ENCODE measurements at regions not wholly inside any gene's neighbourhood (a gene's known extent, or its start where the extent isn't known, plus 50 kb on each side); places are given as distances from the start of the nearest gene placed in this dataset.

DNA sequence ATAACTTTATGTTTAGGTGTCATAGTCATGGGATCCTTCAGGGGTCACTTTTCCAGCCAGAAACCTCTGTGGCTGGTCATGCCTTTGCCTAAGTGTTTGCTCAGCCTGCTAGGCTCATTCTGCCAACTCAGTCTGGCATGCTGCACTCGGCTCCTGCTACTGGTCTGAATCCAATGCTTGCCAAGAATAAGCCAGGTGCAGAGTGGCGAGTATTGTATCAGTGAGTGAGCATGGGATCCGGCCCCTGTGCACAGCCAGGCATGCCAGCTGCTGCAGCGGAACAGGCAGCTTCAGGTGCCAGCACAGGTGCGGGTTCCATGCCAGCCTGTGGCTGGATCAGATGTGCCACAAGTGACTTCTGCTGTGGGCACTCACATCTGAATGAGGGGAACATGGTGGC is 1269.3 kb upstream of the CNTN5 start:
- peak; percentile 45 to 46 for ATAC-seq
- TF ChIP-seq, protein P1, sequence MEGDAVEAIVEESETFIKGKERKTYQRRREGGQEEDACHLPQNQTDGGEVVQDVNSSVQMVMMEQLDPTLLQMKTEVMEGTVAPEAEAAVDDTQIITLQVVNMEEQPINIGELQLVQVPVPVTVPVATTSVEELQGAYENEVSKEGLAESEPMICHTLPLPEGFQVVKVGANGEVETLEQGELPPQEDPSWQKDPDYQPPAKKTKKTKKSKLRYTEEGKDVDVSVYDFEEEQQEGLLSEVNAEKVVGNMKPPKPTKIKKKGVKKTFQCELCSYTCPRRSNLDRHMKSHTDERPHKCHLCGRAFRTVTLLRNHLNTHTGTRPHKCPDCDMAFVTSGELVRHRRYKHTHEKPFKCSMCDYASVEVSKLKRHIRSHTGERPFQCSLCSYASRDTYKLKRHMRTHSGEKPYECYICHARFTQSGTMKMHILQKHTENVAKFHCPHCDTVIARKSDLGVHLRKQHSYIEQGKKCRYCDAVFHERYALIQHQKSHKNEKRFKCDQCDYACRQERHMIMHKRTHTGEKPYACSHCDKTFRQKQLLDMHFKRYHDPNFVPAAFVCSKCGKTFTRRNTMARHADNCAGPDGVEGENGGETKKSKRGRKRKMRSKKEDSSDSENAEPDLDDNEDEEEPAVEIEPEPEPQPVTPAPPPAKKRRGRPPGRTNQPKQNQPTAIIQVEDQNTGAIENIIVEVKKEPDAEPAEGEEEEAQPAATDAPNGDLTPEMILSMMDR (IDR thresholded peaks at IDR 0.05): no peak
- H3K4me3 ChIP-seq: no peak overlapping the region

DNA sequence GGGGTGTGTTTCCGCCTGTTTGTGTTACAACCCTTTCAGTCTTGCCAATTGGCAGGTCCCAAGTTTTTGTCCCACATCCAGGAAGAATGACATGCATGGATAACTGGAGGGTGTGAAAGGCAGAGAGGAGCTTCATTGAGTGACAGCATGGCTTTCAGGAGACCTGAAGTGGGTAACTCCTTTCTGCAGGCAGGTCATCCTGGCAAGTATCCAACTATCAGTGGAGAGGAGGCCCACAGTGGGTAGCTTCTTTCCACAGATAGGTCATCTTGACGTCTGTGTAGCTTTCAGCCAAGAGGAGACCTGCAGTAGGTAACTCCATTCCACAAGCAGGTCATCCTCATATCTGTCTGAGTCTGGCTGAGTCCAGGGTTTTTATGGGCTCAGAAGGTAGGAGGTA is 1268.8 kb upstream of the CNTN5 start:
- intact Hi-C loops (cut with DNase I): no loop called here
- H3K4me3 ChIP-seq: no peak overlapping the region

More for the DNA sequence above, 1269.3 kb upstream of the CNTN5 start:
- no peak for DNase-seq
- H3K27me3 ChIP-seq (ENCODE audit: low read depth): no peaks in the 10 kb centered on the region
- no peaks in the 10 kb centered on the region for H3K4me1 ChIP-seq
- no peak overlapping the region for H3K27ac ChIP-seq
- H3K9me3 ChIP-seq: no peaks in the 10 kb centered on the region
- intact Hi-C loops (cut with DNase I): no loop called here
- H3K36me3 ChIP-seq: no peaks in the 10 kb centered on the region

DNA sequence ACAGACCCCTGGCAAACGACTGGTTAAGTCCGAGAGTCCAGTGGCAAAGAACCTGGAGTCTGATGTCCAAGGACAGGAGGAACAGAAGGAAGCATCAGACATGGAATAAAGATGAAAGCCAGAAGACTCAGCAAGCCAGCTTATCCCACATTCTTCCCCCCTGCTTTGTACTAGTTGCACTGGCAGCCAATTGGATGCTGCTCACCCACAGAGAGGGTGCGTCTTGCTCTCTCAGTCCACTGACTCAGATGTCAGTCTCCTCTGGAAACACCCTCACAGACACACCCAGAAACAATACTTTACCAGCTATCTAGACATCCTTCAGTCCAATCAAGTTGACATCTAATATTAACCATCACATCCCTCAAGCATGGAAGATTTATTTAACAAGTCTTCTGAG is 1265.8 kb upstream of the CNTN5 start:
- Histone ChIP-seq H3K27me3 (ENCODE audit: low read depth) (no peaks in the 10 kb centered on the region), H3K4me1 (no peaks in the 10 kb centered on the region), H3K9me3 (no peaks in the 10 kb centered on the region), H3K36me3 (no peaks in the 10 kb centered on the region), H3K4me3 (no peak overlapping the region), H3K27ac (no peak overlapping the region)
- no peak for ATAC-seq
- DNase-seq: no peak
- intact Hi-C loops (cut with DNase I): no loop called here
- TF ChIP-seq, protein P1 (IDR thresholded peaks at IDR 0.05): no peak

More for the DNA sequence above, 1268.8 kb upstream of the CNTN5 start:
- DNase-seq: no peak
- no peaks in the 10 kb centered on the region for H3K9me3 ChIP-seq
- TF ChIP-seq, protein P1 (IDR thresholded peaks at IDR 0.05): no peak
- no peaks in the 10 kb centered on the region for H3K36me3 ChIP-seq
- no peak overlapping the region for H3K27ac ChIP-seq
- no peaks in the 10 kb centered on the region for H3K27me3 ChIP-seq (ENCODE audit: low read depth)
- H3K4me1 ChIP-seq: no peaks in the 10 kb centered on the region
- ATAC-seq: peak in 1 of 2 donors; percentile 7

DNA sequence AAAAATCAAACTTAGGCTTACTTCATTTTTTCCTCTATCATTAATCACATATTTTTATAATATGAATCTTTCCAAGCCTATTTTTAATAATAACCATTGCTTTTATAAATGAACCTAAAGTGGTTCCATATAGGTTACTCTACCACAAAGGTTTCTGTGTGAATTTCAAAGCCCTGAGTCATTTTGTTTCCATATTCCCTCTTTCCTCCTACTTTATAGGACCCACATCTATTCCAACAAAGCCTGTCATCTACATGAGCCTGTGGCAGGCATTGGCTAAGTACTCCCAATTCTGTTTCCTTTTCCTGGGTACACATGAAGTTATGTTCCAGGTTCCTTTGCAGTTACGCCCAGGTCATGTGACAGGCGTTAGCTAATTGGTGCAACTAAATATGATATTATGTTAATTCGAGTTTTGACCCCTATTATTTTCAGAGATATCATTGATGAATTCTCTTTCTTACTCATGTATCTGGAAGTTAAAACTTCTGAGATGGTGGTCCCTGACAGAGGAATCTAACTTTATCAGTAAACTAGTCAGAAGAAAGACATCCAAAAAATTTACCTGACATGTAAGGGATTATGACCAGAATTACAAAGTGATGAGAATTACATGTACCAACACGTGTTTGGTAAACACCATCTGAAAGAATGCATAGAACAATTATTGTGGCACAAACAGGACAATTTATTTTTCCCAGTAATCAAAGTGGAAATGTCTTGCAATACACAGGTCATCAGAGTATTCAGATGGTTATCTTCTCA is 1264.0 kb upstream of the CNTN5 start:
- TF ChIP-seq, protein P1 (IDR thresholded peaks at IDR 0.05): no peak
- no peak for DNase-seq
- intact Hi-C loops (cut with DNase I): no loop called here
- H3K36me3 ChIP-seq: no peaks in the 10 kb centered on the region
- no peaks in the 10 kb centered on the region for H3K4me1 ChIP-seq
- ATAC-seq: no peak
- H3K27me3 ChIP-seq (ENCODE audit: low read depth): no peaks in the 10 kb centered on the region
- no peak overlapping the region for H3K27ac ChIP-seq
- no peaks in the 10 kb centered on the region for H3K9me3 ChIP-seq
- H3K4me3 ChIP-seq: no peak overlapping the region

DNA sequence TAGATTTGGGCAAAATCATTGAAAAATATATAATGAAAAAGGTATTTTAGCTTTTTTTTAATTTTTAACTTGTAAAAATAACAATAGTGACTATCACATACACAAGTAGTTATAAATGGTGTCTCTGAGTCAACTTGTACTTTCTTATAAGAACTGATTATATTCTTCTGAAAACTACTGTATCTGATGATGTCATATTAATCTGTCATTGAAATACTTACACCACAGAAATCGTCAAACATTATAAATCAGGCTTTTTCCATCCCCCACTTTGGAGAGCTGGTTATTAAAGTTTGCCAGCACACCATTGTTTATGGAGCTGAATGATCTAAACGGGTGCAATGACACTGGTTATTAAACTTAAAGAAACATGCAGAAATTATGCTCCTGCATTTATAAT is 1259.6 kb upstream of the CNTN5 start:
- Histone ChIP-seq H3K4me3 (no peak overlapping the region), H3K36me3 (no peaks in the 10 kb centered on the region), H3K27ac (no peak overlapping the region), H3K4me1 (no peaks in the 10 kb centered on the region), H3K9me3 (no peaks in the 10 kb centered on the region), H3K27me3 (ENCODE audit: low read depth) (no peaks in the 10 kb centered on the region)
- TF ChIP-seq, protein P1 (IDR thresholded peaks at IDR 0.05): no peak
- ATAC-seq (no peak), DNase-seq (no peak)
- intact Hi-C loops (cut with DNase I): no loop called here
